IPS-18a (cell line): ENCODE measurements at regions not wholly inside any gene's neighbourhood (a gene's known extent, or its start where the extent isn't known, plus 50 kb on each side); places are given as distances from the start of the nearest gene placed in this dataset.

Source experiments
- H3K27ac ChIP-seq: one replicate; pipeline ENCODE4 v1.5.1; 2013; ENCODE audit warnings: low read length
- H3K27me3 ChIP-seq: one replicate; pipeline ENCODE4 v1.6.1; 2013; ENCODE audit warnings: mild to moderate bottlenecking, low read length; ENCODE audit not compliant: control insufficient read depth, insufficient read depth
- H3K36me3 ChIP-seq: one replicate; pipeline ENCODE4 v1.6.1; 2013; ENCODE audit warnings: low read depth, low read length; ENCODE audit not compliant: control insufficient read depth
- H3K4me1 ChIP-seq: one replicate; pipeline ENCODE4 v1.6.1; 2013; ENCODE audit warnings: low read depth, low read length; ENCODE audit not compliant: control insufficient read depth
- H3K4me3 ChIP-seq: one replicate; pipeline ENCODE4 v1.5.1; 2013; ENCODE audit warnings: low read length
- H3K9ac ChIP-seq: one replicate; pipeline ENCODE4 v1.6.1; 2013; ENCODE audit warnings: mild to moderate bottlenecking, low read length, moderate library complexity
- H3K9me3 ChIP-seq: one replicate; pipeline ENCODE4 v1.6.1; 2013; ENCODE audit warnings: low read depth, low read length; ENCODE audit not compliant: control insufficient read depth

DNA sequence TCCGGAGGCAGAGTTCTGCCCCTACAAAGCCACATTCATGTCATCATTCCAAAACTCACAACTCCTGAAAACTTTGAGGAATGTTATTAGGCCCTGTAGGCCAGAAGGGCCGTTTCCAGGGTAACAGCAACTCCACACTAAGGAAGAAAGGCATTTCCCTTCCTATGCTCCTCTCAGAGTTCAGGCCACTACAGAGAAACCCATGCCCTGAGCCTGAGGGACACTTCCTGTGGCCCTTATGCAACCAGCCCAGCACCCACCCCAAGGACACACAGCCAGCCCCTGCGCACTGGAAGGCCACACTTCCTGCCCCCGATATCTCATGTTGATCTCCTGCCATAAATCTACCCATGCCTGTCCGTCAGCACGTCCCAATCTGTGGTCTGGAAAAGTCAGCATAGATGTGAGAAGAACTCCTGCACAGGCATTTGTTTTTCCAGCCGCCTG lies 289.3 kb downstream of the BCOR start:
- Histone ChIP-seq H3K9me3 (no peaks in the 10 kb centered on the region), H3K4me3 (no peak overlapping the region), H3K27me3 (peaks cover 6% of the 10 kb centered on the region), H3K36me3 (no peaks in the 10 kb centered on the region), H3K27ac (no peak overlapping the region), H3K4me1 (peaks cover 27% of the 10 kb centered on the region), H3K9ac (no peak overlapping the region)

DNA sequence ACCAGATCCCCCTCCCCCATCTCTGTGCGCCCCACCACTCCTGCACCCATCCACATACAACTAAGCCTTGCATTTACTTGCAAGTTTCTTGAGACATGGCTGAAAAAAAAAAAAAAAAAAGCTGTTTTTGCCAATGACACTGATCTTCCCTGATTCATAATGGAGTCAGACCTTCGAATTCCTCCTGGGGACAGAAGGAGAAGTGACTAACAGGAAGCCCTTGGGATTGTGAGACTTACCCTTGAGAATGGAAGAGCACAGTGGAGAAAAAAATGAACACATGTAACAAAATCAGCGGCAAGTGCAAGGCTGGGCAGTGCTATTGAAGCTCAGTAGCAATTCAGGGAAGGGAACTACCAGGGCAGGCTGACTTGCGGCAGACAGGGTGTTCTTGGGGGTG lies 288.4 kb downstream of the BCOR start:
- H3K27ac ChIP-seq = no peak overlapping the region
- peaks cover 27% of the 10 kb centered on the region for H3K4me1 ChIP-seq
- no peak overlapping the region for H3K9ac ChIP-seq

DNA sequence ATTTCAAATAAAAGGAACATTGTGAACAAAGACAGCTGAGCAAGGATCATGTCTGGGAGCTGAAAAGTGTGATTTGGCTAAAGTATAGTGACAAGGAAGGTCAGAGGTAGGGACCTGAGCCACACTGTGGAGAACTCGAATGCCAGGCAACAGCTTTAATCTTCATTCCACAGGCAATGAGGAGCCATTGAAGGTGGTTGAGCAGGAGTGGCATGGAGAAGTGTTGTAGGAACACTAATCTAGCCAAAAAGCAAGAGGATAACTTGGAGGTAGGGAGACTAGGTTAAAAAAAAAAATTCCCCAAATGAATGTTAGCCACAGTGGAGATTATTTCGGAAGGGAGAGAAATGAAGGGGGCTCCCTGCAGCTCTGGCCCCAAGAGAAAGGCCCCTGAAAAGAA lies 286.9 kb downstream of the BCOR start:
- no peak overlapping the region for H3K9ac ChIP-seq
- H3K9me3 ChIP-seq = no peaks in the 10 kb centered on the region
- no peaks in the 10 kb centered on the region for H3K36me3 ChIP-seq
- no peak overlapping the region for H3K27ac ChIP-seq
- H3K4me1 ChIP-seq = peaks cover 36% of the 10 kb centered on the region
- no peak overlapping the region for H3K4me3 ChIP-seq
- peaks cover 7% of the 10 kb centered on the region for H3K27me3 ChIP-seq

More for the DNA sequence above, 288.4 kb downstream of the BCOR start:
- Histone ChIP-seq H3K27me3 (peaks cover 7% of the 10 kb centered on the region), H3K36me3 (no peaks in the 10 kb centered on the region), H3K9me3 (no peaks in the 10 kb centered on the region), H3K4me3 (no peak overlapping the region)

DNA sequence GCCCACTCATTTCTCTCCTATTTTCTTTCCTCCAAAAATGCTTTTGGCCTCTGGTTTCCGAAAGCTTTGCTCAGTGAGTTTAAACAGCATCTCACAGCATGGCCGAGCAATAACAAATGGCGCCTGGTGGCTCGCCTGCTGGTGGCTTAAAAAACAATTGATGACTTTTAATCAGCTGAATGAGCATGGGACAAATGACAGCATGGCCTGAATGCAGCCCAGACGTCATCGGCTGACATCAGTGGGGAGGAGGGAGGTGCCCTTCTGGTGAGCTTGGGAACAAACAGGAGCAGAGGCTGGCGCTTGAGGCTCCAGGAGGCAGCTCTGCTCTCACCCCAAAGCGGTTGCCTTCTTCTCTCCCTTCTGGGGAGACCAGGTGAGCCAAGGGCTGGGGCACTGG lies 286.4 kb downstream of the BCOR start:
- no peak overlapping the region for H3K4me3 ChIP-seq
- H3K27me3 ChIP-seq = peaks cover 7% of the 10 kb centered on the region
- no peaks in the 10 kb centered on the region for H3K36me3 ChIP-seq
- H3K9me3 ChIP-seq = no peaks in the 10 kb centered on the region
- no peak overlapping the region for H3K9ac ChIP-seq
- peaks cover 41% of the 10 kb centered on the region for H3K4me1 ChIP-seq
- H3K27ac ChIP-seq = no peak overlapping the region

DNA sequence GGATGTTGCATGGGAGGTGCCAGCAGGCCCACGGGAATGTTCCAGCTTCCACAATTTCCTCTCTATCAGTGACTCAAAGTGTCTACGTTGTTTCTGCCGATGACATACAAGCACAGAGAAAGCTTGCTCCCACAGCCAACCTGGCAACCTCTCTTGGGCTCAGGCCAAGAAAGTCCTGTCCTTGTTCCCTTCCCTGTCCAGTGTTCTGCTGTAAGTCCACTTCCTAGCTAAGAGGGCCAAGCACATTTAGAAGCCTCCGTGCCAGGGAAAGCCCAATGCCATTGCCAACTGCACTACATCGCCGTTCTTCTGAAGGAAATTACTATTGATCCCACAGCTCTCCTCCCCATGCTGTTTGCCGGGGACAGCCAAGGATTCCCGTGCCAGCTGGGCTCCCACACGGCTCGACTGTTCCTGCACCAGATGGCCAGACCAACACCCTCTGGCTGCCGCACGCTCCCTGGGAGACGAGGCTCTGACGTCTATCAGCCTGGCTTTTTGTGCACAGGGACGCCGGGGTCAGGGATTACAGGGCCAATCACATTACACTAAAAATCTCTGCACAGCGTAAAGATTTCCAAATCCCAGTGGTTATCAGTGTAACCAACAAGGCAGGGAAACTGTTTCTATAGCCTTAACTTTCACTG lies 284.0 kb downstream of the BCOR start:
- Histone ChIP-seq H3K4me1 (peaks cover 52% of the 10 kb centered on the region), H3K9ac (no peak overlapping the region), H3K9me3 (no peaks in the 10 kb centered on the region), H3K27me3 (peaks cover 7% of the 10 kb centered on the region), H3K36me3 (no peaks in the 10 kb centered on the region), H3K27ac (no peak overlapping the region), H3K4me3 (no peak overlapping the region)

DNA sequence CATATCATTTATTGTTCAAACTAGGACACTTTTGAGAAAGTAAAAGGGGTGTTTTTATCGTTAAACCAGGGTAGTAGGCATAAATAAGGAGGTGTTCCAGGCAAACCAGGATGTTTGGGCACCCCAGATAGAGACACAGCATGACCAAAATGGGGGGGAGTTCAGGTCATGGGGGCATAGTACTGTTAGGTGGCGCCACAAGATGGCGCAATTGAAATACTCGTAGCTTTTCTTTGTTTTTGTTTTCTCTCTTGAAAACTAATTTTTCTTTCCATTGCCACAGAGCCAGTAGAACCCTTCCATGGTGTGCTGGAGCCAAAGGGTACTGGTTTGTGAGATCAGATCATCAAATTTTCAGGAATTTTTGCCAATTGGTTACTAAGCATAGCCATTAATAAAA lies 283.4 kb downstream of the BCOR start:
- H3K4me1 ChIP-seq = peaks cover 54% of the 10 kb centered on the region
- H3K9ac ChIP-seq = no peak overlapping the region
- H3K27me3 ChIP-seq = peaks cover 12% of the 10 kb centered on the region
- H3K36me3 ChIP-seq = no peaks in the 10 kb centered on the region
- no peaks in the 10 kb centered on the region for H3K9me3 ChIP-seq
- H3K4me3 ChIP-seq = no peak overlapping the region
- H3K27ac ChIP-seq = no peak overlapping the region

DNA sequence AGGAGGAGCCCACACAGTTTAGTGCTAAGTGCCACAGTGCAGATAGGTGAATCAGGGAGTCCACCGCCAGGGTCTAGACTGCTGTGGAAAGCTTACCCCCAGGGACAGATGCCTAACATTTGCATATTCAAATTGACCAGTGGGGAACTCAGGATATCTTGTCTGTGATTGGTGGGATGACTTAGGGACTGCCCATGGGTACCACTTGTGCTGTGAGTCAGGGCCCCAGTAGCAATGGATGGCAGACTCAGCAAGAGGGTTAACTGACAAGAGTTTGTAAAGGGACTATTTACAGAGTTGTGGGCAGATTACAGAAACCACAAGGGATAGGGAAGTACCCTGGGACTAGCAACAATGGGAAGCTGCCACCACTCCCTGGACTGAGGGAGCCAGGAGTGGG lies 282.1 kb downstream of the BCOR start:
- H3K9me3 ChIP-seq = no peaks in the 10 kb centered on the region
- peaks cover 59% of the 10 kb centered on the region for H3K4me1 ChIP-seq
- H3K27ac ChIP-seq = no peak overlapping the region
- H3K4me3 ChIP-seq = no peak overlapping the region
- no peaks in the 10 kb centered on the region for H3K36me3 ChIP-seq
- H3K9ac ChIP-seq = no peak overlapping the region
- H3K27me3 ChIP-seq = peaks cover 21% of the 10 kb centered on the region

DNA sequence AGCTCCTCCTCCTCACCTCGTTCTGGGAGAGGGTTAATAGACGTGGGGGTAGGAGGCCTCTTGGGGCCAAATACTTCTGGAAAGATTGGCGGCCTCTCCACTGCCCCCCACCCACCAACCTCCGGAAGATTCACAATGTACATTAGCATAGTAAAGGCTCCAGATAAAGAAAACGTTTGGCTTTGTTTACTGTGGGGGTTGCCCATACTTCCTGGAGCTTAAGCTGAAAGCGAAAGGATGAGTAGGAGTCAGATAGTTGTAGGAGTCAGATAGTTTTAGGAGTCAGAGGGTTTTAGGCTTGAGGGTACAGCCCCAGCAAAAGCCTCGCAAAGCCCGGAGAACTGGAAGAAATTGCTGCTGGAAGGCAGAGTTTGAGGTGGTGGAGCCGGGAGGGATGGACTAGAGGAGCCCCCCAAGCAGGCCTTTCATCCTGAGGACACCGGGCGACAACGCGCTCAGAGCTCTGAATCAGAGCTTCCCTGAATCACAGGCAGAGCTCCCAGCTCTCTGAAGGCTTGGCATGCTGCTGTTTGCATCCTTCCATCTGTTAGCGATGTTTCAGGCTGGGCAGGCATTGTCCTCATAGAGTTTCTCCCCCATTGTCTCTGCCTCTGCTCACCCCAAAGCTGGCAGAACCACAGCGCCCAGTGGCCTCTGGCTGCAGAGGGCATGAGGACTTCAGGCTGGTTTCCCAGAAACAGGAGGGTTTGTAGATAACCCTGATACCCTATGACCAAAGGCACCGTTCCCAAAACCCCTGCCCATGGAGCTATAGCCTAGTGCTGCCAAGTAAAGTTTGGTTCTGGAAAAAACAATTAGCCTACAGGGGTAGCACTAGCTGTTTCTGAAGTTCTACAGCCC lies 280.7 kb downstream of the BCOR start:
- peak overlapping the region; percentile 89 for H3K27ac ChIP-seq
- peaks cover 24% of the 10 kb centered on the region for H3K27me3 ChIP-seq
- peak overlapping the region; percentile 49 for H3K4me3 ChIP-seq
- no peaks in the 10 kb centered on the region for H3K36me3 ChIP-seq
- H3K4me1 ChIP-seq = peaks cover 52% of the 10 kb centered on the region
- H3K9me3 ChIP-seq = no peaks in the 10 kb centered on the region
- peak overlapping the region; percentile 67 for H3K9ac ChIP-seq

DNA sequence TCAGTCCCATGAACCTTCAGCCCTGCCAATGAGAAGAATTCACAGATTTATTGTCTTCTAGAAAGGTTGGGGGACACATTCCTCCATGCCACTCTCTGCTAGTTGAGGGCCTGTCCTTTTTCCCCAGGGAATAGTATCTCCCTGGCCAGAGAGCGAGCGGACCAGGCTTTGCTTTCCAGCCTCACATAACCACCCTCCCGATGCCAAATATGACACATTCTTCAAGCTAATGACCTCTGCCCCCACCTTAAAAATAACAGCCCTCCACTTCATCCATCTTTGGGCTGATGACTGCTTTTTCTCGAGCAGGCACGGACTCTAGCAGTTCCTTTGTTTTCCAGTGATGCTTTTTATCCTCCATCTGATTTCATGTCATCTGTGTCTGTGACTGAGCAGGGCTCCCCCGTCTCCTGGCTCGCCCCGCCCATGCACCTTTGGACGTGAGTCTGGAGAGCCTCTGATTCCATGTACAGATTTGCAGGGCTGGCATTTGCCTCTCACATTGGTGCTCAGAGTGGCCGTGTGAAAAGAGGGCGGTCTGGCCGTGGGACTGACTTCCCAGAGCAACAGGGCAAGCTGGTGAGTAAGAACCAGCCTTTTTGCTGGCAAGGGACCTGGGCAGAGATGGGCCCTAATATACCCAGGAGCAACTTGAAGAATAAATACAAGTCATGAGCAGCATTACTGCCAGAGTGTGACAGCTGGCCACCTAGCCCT lies 279.8 kb downstream of the BCOR start:
- H3K36me3 ChIP-seq = no peaks in the 10 kb centered on the region
- peak overlapping the region; percentile 89 for H3K27ac ChIP-seq
- H3K9me3 ChIP-seq = no peaks in the 10 kb centered on the region
- H3K27me3 ChIP-seq = peaks cover 26% of the 10 kb centered on the region
- H3K4me3 ChIP-seq = peak overlapping the region; percentile 49
- peaks cover 59% of the 10 kb centered on the region for H3K4me1 ChIP-seq
- H3K9ac ChIP-seq = peak overlapping the region; percentile 67

DNA sequence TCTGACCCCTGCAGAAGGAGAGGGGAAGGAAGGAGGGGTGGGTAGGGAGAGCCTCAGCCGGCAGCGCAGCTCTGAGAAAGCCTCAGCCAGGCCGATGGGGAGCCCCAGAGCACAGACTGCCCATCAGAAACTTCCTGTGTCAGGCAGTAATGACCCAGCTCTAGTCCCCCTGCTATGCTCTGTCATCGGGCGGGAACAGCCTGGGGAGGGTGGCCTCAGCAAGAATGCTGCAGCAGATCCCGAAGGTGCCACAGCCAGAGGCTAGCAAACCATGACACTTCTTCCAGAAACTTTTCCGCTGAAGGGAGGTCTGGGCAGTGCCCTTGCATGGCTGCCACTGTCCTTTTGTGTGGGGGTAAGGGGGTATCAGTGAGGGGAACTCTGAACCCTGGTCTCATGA lies 279.0 kb downstream of the BCOR start:
- H3K36me3 ChIP-seq = no peaks in the 10 kb centered on the region
- no peak overlapping the region for H3K27ac ChIP-seq
- H3K9me3 ChIP-seq = no peaks in the 10 kb centered on the region
- peaks cover 20% of the 10 kb centered on the region for H3K27me3 ChIP-seq
- no peak overlapping the region for H3K4me3 ChIP-seq
- peaks cover 61% of the 10 kb centered on the region for H3K4me1 ChIP-seq
- H3K9ac ChIP-seq = no peak overlapping the region
